Left colon (tissue), 2 donors: ENCODE measurements at regions not wholly inside any gene's neighbourhood (a gene's known extent, or its start where the extent isn't known, plus 50 kb on each side); places are given as distances from the start of the nearest gene placed in this dataset.

Experiments used
- ATAC-seq: fragments of 200-7000 bp; cut with Tn5 transposase; one replicate; pipeline ENCODE4 v1.9.1; 2020; ENCODE audit warnings: mild to moderate bottlenecking, moderate library complexity
- DNase-seq, 2 donors: peaks; one replicate each; pipeline ENCODE4 v3.0.0-alpha.2; 2020
- intact Hi-C, 2 donors: fragments of 100-400 bp; cut with DNase I in 1 of 2; cut with micrococcal nuclease in 1 of 2; formaldehyde crosslinking; loops; one replicate each; pipeline versions ENCODE4 v1.11.2 to v1.14.0; 2022; cut with DNase I, micrococcal nuclease
- donor health status: DM: no; HTN: no; CAD: no.
- donor health status: DM: yes; HTN: yes; CAD: no.

DNA sequence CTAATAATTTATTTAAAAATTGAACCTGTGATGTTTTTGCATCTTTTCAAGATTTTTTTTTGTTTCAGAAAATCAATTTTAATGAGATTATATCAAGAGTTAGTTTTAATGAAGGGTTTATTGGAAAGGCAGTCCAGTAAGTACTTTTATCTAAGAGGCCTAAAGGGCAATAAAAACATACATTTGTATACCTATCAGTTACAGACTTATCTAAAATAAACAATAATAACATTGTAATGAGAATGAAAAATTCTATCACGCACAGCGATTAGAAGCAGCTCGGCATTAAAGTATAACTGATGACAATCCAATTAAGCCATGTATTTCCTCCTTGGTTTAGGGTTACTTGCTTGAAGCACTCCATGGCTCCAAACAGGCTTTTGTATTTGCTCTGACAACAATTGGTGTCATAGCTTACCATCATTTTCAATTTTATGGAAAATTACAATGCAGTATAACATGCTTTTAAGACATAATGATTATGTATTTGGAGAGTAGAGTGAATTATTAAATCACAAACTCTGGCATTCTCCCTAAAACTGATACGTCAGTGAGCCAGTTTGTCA lies 629.4 kb downstream of the TSN start:
- intact Hi-C loops, result no loop called here
- ATAC-seq (peak; percentile 42), DNase-seq (no peak)

DNA sequence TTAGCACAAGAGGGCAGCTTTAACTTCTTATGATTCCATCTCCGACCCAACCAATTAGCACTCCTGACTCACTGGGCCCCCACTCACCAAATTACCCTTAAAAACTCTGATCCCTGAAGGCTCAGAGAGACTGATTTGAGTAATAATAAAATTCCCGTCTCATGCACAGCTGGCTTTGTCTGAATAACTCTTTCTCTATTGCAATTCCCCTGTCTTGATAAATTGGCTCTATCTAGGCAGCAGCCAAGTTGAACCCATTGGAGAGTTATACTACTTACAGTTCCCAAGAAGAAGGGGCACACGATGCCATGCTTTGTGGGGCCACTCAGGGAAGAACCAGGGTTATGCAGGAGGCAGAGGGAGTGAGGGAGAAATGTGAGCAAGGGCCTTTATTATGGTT lies 632.8 kb downstream of the TSN start:
- ATAC-seq, result no peak
- DNase-seq, result no peak
- intact Hi-C loops, result no loop called here

- intact Hi-C loops, result no loop called here
- DNase-seq (no peak), ATAC-seq (no peak)
These were observed 634.2 kb downstream of the TSN start for GRCh38 chr2:122389694-122390093.

DNA sequence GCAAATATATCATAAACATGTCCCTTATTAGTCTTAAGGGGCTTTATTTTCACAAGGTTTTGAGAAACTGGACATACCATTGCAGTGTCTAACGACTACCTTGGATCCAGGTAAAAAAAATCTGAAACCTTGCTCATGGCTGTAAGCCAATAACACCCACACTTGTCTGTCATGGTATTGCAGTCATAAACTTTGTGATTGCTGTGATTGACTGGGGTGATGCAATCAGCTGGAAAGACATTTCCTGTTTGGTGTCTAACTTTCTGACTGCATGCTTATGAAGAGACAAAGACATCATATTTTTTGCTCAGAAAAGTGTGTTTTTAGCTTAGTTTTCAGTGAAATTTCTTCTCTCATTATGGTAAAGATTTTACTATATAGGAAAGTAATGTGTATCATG lies 635.0 kb downstream of the TSN start:
- intact Hi-C loops, result no loop called here
- ATAC-seq (peak; percentile 100), DNase-seq (peak in 1 of 2 donors; percentile 32)

DNA sequence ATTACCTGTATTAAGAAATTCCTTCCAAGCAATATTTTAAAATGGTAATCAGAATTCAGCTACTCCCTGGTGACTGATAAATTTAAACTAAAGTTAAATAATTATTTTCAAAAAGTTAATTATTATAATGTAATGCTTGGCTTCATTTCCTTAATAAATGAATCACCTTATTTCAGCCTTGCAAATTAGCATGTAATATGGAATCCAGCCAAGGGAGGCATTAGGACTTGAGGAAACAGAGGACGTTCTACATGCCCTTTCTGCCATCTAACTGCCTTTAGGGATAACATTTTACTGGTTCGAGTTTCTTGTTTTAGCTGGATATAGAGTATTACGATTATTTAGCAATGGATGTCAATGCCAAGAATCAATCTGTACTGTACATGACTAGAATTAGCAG lies 636.3 kb downstream of the TSN start:
- no peak for DNase-seq
- no peak for ATAC-seq
- intact Hi-C loops, result no loop called here

DNA sequence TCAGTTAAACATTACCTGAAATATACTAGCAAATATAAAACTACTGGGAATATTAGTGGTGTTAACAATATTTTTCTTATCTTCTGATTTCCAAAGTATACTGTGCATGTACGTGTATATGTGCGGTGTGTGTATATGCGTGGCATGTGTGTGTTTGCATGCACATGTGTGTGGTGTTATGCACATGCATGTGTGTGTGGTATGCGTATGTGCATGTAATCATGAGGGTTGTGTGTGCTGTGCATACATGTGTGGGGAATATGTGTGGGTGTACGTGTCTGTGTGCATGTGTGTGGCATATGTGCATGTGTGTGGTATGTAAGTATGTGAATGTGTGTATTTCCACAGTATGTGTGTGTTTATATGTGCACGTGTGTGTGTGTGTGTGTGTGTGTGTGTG lies 640.2 kb downstream of the TSN start:
- intact Hi-C loops, result no loop called here
- ATAC-seq, result no peak
- DNase-seq, result no peak

GRCh38 chr2:122411231-122411630 lies 655.8 kb downstream of the TSN start:
- ATAC-seq (no peak), DNase-seq (no peak)
- intact Hi-C loops, result no loop called here

- intact Hi-C loops, result no loop called here
- ATAC-seq, result no peak
These were observed 656.9 kb downstream of the TSN start for GRCh38 chr2:122412360-122412759.

DNA sequence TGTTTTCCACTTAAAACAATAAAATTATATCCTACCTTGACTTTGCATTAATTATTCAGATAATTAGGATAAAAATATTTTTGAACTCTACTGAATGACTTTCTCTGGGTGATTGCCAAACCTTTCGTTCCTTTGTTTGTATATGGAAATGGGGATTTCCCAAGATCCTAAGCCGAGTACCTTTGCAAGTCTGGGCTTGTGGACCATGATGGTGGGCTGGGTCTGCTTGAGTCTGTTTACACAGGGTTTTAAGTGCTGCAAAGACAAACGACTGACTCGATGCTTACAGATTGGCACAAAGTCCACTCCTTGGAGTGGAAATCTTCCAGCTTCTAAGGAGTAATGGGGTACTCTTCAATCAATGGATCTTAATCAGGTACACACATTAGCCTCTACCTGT lies 659.5 kb downstream of the TSN start:
- DNase-seq (no peak), ATAC-seq (no peak)
- intact Hi-C loops, result no loop called here

More at GRCh38 chr2:122412360-122412759, 656.9 kb downstream of the TSN start:
- no peak for DNase-seq

GRCh38 chr2:122417114-122417513 lies 661.7 kb downstream of the TSN start:
- intact Hi-C loops, result no loop called here
- no peak for ATAC-seq
- DNase-seq, result no peak

GRCh38 chr2:122421775-122422174 lies 666.3 kb downstream of the TSN start:
- intact Hi-C loops, result no loop called here
- ATAC-seq (peak; percentile 84), DNase-seq (no peak)

- DNase-seq (no peak), ATAC-seq (no peak)
- intact Hi-C loops, result no loop called here
These were observed 667.0 kb downstream of the TSN start for GRCh38 chr2:122422384-122422991.

DNA sequence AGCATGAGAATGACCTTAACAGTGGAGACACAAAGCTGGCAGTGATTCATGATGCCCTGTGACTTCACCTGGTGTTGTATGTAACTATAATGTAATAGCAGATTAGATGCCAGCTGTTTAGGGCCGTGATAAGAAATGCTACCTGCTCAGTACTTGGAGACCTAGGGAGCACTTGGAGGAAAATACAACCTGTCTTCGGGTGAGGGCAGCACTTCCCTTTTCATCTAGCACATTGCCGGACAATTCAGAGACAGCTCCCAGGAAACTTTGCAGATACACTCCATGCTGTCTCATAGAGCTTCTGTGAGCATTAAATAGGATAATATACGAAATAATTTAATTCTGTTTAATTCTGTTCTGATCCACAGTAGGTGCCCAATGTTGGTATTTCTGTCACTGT lies 668.5 kb downstream of the TSN start:
- DNase-seq (peak in 1 of 2 donors; percentile 10), ATAC-seq (peak; percentile 90)
- intact Hi-C loops, result no loop called here

DNA sequence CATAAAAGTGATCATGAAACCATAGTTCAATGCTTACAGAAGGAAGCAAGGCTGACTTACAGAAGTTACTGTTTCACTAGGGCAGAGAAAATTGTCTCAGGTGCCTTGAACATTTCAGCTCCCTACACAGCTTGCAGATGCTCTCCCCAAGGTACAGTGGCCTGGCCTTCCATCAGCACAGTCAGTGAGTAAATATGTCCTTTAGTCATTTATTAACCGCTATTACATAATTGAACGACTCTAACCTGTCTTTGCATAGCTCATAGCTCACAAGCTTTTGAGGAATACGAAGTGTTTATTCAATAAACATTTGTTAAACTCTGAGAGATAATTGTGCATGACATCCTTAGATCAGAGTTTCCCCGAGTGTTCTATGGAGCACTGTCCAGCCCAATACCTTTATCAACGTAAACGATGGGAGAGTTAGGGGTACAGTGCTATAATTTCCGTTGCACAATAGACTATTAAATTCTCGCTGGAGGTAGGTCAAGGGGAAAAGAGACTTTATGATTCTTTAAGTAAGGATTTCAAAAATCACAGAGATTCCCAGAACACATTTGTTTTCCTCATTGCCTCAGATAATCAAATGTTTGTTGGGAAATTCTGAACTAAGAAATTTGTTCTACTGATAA lies 677.8 kb downstream of the TSN start:
- ATAC-seq, result peak; percentile 78
- intact Hi-C loops, result no loop called here

GRCh38 chr2:122445003-122445402 lies 689.6 kb downstream of the TSN start:
- intact Hi-C loops, result no loop called here
- DNase-seq (no peak), ATAC-seq (no peak)

More for the DNA sequence above, 677.8 kb downstream of the TSN start:
- DNase-seq, result no peak

DNA sequence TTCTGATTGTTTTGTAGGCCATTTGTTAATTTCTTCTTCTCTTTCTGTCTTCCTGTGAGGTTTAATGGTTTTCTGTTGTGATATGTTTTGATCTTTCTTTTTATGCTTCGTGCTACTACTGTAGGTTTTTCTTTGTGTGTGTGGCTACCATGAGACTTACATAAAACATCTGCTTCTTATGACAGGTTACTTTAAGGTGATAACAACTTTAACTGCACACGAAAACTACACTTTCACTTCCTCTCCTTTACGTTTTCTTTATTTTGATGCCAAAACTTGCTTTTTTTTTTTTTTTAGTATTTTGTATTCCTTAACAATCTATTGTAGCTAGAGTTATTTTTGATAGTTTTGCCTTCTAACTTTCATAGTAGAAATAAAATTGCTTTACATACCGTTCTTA lies 691.3 kb downstream of the TSN start:
- intact Hi-C loops, result no loop called here
- DNase-seq, result no peak
- ATAC-seq, result no peak

DNA sequence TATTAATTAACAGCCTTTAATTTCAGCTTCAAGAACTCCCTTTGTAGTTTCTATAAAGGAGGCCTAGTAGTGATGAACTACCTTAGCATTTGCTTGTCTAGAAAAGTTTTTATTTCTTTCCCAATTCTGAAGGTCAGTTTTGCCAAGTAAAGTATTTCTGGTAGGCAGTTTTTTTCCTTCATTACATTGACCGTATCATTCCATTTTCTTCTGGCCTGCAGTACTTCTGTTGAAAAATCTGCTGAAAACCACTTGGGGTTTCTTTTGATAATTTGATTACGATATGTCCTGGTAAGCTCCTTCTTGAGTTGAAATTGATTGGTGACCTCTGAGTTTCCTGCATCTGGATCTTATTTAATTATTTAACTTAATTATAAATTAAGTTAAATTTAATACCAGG lies 691.8 kb downstream of the TSN start:
- no peak for ATAC-seq

GRCh38 chr2:122451040-122451439 lies 695.6 kb downstream of the TSN start:
- ATAC-seq (peak; percentile 61), DNase-seq (no peak)
- intact Hi-C loops, result no loop called here

More for the DNA sequence above, 691.8 kb downstream of the TSN start:
- intact Hi-C loops, result no loop called here
- DNase-seq, result no peak

- DNase-seq, result no peak
- intact Hi-C loops, result no loop called here
- ATAC-seq, result no peak
These were observed 696.2 kb downstream of the TSN start for GRCh38 chr2:122451697-122452096.

- intact Hi-C loops, result no loop called here
- ATAC-seq, result no peak
- DNase-seq, result no peak
These were observed 713.7 kb downstream of the TSN start for GRCh38 chr2:122469147-122469546.

DNA sequence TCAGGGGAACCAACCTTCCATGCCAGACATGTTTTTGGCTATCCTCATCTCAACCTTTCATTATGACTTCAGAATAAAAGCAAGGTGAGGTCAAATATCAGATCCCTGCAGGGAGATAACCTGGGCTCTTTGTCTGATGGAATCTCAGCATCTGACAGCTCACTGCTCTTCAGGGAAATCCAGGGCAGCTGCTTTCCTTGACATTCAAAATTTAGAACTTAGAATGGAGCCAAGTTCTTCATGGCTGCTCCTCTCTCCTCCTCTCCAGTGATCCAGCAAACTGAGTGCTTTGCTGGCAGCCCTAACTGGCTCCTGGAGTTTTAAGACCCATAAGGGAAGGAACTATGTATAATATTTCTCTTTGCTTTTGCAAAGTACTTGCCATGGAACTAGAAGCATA lies 716.3 kb downstream of the TSN start:
- ATAC-seq (no peak), DNase-seq (no peak)
- intact Hi-C loops, result no loop called here
